ENCODE measurements at regions not wholly inside any gene's neighbourhood (a gene's known extent, or its start where the extent isn't known, plus 50 kb on each side); places are given as distances from the start of the nearest gene placed in this dataset.
"Not testable (repeated sequence)": the region's sequence is repeated elsewhere in the genome, so short reads cannot be mapped to it uniquely, and the experiment has no call there.

DNA sequence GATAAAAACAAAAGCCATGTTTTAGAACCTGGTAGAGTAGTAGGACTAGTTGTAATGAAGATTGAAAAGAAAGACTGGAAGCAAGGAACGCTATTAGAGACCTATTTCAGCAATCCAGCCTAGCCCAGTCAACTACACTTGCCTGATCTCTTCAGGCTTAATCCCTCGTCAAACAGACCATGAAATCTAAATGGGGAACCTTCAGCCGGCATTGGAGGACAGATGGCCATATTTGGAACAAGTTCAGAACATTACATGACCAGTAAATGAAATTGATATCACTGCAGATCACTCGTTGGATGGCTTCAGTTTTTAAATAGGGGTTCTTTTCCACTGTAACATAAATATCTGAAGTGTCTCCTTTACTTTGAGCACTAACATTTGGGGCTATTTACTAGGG, 84.8 kb upstream of the WDR44 start:
- no peak for DNase-seq

DNA sequence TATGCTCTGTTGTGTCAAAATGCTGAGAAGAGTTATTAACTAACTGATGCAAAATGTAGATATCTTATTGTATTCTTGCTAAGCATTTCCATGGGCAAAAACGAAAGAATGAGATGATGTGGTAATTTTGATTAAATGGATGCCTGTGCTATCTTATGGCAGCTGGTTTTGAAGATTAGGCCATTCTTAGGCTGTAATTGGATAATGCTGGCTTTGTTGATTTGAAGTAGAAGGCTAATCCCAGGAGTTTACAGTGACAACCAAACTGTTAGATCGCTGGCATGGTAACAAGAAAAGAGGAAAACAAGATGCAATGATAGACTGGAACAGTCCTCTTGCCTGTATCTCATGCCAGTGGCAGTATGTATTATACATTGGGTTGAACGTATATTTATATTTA, 74.1 kb upstream of the WDR44 start:
- DNase-seq, result no peak

DNA sequence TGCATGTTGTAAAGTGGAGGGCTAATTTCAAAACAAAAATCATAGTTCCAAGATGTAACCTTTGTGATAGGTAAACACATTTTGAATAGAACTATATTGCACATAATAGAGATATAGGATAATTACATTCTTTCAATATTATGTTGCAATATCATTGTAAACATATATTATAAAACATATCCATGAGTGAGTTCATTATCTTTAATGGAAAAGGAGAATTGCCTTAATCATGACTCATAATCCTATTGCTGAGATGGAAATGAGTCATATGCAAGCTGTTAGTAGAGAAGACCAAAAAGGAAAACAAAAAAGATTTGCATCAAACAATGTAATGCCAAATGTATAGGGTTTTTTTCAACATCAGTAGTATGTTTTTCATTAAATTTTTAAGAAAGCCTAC, 73.7 kb upstream of the WDR44 start:
- no peak for DNase-seq

DNA sequence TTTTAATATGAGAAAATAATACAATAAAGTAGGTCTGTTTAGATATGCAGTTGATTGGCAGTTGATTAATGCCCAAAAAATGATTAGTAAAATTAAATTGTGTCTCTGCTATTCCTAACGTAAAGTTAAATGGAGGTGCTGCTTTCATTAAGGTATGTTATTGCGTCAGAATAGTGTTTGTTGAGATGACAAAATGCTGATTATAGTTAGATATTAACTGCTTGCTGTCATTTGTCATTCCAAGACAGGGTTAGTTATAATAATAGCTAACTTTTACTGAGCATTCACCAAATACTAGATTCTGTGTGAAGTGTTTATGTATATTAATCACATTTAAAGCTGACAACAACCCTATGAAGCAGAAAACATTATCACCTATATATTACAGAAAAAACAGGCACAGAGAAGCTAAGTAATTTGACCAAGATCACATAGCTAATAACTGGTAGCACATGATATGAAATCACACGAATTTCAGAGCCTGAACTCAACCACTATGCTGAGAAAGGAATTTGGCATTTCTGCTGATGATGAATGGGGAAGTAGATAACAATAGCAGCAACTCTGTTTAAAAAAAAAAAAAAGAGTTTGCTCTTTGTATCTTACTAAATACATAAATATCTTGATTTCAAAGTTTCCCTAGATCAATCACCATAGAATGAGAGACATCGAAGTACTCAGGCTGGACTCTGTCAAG, 59.7 kb upstream of the WDR44 start:
- no peak for DNase-seq

DNA sequence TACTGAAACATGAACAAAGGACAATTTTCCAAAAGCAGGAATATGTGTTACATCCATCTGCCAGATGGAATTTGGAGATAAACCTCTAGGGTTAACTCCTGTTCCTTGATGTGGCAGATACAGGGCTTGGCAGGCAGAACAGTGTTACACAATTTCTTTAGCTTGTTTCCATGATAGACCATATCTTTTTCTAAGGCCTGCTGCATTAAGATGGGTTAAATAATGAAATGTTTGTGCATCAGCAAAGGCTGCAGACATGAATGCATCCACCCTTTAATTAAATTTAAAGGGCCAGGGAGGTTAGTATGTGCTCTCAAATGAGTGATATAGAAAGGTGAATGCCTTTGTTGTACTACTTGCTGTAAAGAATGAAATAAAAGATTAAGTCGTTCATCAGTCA, 50.1 kb upstream of the WDR44 start:
- not testable (repeated sequence) for DNase-seq
